ENCODE measurements at regions not wholly inside any gene's neighbourhood (a gene's known extent, or its start where the extent isn't known, plus 50 kb on each side); places are given as distances from the start of the nearest gene placed in this dataset.

DNA sequence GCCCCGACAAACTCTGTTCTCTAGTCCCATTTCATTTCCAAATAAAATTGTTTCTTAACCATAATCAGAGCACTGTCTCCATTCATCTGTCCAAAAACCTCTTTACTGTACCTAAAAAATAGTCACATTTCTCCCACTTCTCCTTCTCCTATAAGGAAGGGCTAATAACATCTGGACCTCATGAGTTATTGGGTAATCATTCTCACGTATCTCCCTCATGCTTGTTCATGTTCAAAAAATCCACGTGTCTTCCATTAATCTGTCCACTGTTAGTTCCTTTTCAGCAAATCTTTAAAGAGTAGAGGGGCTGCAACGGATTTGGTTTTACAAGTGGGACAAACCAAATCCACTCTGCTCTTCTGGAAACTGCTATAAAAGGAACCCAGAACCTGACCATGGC is 1418.8 kb downstream of the MRPL39 start:
- DNase-seq: no peak

DNA sequence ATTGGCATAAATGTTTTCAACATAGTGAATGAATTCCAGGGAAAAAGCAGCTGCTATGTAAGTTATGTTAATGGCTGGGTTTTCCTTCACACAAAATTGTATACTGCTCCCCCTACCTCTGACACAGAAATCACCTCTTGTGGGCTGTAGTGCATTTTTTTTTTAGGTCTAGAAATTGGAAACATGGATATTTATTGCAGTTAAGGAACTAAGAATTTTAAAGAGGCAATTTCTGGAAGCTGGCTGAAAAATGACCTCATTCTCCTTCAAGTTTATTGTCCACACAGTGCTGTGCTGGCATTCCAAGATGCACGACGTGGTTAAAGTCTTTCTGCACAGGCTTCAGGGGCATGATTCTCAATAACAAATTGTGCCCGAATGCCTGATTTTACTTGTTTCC is 1424.2 kb downstream of the MRPL39 start:
- DNase-seq: no peak

DNA sequence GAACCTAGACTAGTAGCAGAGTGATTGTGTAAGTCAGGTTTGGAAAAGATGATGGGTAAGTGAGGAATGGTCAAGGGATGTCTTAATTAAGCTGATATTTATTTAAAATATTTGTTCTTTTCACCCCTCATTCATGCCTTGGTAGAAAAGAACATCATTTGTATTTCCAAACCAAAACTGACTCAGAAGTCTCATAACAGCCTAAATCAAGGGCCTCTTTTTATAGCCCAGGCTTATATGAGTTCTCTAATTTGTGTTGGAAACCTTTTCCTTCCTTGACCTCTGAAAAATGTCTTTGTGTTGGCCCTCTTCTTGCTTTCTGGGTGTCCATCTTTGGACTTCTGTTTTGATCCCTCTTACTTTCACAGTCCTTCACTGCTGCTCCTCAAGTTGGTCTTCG is 1428.2 kb downstream of the MRPL39 start:
- DNase-seq: no peak

DNA sequence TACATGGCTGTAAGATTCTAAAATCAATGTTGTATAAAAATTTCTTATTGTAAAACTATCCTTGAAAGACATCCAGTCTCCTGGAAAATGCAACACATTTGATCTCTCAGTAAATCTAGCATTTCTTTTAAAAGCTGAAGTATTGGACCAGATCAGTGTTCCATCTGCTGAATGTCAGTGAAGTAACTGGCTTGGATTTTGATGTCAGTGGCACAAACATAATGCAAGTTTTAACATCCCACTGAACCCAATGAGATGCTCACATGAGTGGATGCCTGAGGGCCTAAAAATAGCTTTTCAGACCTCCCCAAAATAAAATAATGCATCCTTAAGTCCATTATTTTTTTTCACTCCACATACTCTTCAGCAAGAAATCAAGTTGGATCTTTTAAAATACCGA is 1432.2 kb downstream of the MRPL39 start:
- DNase-seq: no peak

DNA sequence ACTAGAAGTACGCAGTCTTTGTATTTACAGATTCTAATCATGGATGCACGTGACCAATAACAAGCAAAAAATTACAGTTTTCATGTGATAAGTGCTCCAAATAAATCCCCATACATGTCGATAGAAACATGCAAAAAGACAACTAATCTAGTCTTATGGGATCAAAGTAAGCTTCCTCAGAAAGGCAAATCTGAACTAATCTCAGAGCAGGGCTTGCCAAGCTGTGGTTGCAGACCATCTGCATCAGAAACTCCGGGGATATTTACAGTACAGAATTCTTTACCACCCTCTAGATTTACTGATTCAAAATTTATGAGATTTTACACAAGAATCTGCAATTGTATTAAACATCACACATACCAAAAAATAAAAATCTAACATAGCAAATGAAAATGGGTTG is 1435.5 kb downstream of the MRPL39 start:
- no peak for DNase-seq

DNA sequence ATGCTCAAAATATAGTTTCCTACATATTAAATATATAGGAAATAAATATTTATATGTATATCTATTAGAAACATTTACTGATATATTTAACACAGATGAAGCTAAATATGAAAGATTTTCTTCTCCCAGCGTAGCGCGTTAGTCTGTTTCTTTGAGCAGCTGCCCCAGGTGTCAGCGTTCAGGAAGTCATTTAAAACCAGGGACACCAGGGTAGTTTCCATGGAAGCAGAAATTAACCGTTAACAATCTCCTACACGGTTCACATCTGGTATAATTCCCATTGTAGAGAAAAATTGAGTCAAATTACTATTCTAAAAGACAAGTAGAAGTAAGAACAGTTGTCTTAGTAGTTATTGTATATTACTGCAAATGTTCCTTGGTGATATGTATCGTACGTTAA is 1443.7 kb downstream of the MRPL39 start:
- no peak for DNase-seq

DNA sequence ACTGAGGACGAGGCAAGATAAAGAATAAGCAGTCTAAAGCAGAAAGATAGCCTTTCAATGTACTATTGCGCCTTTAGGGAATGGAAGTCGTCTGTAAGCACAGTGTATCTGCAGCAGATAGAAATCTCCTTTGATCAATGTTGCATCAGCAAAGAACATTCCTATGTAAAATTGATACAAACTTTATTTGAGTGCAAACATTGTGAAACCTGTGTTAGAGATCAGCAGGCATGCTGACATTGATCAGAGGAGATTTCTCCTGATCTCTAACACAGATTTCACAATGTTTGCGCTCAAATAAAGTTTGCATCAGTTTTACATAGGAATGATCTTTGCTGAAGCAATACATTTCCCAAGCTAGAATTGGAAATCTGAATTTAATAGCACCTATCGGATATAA is 1446.8 kb downstream of the MRPL39 start:
- no peak for DNase-seq

DNA sequence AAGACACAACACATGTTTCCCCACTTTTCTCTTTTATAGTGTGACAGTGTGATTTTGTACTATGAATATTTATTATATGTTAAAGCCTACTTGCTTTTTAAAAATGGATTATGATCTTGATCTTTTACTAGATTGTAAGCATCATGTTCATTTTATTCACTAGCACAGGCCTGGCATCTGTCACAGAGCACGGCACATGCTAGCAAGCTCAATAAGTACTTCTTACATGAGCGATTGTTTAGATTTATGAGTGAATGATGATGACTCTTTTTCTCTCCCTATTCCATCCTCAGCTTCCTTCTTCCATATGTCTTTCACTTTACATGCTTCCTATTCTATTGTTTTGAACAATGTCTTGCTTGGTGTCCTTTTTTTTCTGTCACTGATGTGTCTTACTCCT is 1454.1 kb downstream of the MRPL39 start:
- DNase-seq: no peak

DNA sequence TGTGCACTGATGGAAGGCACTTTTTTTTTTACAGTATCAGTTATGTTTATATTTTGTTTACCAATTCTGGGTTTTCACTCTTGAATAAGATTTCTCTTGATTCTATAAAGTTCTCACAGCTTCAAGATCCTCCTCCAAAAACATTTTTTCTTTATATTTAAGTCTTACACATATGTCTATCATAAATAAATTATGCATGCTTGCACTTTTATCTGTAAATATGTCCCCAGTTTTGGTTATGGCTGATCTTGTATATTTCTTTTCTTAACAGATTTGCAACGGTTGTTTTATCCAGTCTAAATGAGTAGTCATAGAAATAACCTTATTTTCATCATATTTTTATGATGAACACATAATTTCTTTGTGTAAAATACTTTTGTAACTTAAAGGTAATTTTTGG is 1456.5 kb downstream of the MRPL39 start:
- no peak for DNase-seq

DNA sequence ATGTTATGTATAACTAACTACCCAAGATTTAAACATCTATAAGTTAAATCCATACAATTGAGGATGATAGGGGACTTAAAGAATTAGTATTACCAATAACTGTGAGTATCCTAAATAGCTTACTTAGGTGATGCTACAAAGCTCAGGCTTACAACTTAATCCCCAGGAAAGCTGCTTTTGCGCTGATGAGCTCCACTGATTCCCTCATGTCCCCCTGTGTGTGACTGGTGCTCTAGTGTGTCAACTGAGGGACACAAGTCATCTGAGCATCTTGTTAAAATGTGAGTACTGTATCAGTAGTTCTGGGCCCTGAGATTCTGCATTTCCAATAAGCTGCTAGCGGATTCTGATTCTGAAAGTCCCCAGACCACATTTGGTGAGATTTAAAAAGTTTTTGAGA is 1458.8 kb downstream of the MRPL39 start:
- DNase-seq: no peak

DNA sequence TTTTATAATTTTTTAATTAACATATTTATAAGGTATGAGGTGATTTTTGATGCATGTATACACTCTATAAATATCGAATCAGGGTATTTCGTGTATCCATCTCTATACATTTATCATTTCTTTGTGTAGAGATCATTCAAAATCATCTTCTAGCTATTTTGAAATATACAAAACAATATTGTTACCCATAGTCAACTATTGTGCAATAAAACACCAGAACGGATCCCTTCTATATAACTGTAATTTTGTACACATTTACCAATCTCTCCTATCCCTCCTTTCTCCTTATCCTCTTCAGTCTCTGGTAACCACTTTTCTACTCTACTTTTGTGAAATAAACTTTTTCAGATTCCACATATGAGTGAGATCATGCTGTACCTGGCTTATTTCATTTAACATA is 1459.6 kb downstream of the MRPL39 start:
- DNase-seq: no peak

DNA sequence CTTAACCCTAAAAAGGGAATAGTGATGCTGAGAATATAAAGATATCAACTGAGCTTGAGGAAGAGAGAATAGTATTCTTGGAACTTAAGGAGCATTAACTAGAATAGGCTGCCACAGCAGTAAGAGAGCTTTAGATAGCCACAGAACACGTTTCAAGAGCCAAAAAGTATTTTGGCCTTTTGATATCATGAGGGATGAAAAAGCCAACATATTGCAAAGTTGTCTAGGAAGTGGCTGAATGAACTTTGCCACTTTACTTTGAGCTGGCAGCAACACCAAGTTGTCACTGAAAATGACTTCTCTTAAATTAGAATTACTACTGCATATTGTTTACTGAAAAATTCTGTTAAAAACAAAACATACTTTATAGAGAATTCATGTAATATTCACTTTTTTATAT is 1476.2 kb downstream of the MRPL39 start:
- no peak for DNase-seq

DNA sequence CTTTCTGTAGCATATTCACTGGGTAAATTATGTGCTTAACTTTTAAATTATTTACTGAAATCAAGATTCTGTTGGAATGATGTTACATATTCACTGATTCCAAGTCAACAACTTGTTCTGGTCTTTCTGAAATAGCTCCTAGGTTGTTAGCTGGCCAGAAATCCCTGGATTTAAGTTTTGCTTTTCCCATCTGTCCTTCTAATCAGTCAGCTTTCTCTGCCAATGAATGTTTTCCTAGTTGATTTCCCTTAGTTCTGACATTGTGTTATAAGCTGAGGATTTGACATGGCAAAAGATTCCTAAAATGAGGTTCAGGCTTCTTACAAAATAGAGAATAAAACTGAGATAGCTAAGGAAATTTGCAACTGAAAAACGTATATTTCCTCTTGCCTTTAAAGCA is 1479.6 kb downstream of the MRPL39 start:
- DNase-seq: no peak

DNA sequence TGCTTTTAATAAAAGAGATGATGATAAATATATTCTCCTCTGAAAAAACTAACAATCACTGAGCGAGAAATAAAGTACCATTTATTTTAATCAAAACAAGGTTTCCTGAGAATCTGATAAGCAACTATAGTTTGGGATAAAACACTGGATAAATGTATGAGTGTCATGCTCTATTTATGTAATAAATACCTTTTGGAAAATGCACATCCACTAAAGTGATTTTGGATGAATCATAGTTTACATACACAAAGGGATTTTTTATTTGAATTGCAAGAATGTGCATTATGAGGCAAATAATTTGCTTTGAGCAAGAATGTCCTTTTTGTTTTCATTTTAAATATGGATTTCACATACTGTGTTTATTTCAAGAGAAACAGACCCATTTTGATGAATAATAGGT is 1483.5 kb downstream of the MRPL39 start:
- no peak for DNase-seq

DNA sequence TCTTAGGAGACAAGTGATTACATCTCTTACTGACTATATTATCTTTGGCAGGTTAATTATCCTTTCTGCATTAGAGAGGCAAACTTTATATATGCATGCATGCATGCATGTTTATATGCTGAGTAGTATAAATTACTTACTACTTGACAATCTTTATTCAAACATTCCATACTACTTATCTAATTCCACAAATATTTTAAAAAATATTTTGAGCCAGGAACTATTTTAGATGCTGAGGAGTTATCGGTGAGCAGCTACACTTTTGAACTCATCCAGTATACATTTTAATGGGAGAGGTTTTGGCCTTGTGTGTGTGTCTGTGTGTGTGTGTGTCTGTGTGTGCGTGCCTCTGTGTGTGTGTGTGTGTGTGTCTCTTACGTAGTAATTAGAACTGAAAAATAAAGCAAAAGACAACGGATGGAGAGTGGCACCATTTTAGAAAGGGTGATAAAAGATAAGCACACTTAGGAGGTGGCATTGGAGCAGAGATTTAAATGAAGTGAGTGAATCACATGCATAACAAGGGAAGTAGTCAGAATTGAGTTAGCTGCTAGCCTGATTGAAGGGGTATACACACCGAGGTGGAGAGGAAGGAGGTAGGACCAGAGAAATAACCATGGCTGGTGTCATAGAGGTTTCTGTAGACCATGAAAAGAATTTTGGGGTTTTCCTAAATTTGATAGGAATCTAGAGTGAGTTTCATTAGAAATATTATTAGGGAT is 1488.4 kb downstream of the MRPL39 start:
- no peak for DNase-seq

DNA sequence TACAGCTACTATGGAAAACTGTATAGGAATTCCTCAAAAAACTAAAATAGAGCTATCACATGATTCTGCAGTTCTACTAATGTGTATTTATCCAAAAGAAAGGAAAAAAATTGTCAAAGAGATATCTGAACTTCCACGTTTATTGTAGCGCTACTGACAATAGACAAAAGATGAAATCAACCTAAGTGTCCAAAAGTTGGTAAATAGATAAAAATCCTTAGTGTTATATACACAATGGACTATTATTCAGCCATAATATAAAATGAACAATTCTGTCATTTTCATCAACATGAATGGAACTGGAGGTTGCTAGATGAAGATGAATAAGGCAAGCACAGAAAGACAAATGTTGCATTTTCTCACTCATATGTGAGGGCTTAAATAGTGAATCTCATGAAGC is 1492.1 kb downstream of the MRPL39 start:
- no peak for DNase-seq

DNA sequence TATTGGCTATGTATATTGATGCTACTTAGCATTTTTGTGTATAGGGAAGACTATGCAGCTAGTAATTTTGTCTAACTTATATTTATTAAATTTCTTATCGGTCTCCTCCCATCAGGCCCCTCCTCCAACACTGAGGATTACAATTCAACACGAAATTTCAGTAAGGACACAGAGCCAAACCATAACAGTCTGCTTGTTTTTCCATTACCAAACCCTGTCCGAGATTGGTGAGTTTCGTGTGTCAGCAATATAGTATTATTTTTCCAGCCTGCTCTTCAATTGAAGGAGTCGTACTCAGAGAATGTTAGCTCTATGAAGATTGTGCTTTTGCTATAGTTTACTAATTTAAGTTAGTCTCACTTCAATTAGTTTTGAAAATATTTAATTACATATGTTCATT is 1495.3 kb downstream of the MRPL39 start:
- no peak for DNase-seq

DNA sequence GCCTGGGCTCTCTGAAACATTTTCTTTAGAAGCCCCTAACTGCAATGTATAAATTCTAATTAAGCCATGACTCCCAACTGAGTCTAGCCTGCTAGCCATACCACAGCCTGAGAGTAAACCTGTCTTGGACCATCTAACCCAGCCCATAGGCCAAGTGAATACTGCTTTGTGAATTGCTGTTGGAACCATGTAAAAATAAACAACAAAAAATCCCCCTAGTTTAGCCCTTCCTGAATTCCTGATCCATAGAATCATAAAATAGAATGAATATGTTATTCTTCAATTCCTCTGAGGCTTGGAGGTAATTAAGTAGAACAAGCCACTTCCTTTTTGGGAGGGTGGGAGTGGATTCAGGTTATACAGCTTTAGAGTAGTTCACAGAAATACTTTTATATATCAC is 1496.4 kb downstream of the MRPL39 start:
- DNase-seq: no peak

DNA sequence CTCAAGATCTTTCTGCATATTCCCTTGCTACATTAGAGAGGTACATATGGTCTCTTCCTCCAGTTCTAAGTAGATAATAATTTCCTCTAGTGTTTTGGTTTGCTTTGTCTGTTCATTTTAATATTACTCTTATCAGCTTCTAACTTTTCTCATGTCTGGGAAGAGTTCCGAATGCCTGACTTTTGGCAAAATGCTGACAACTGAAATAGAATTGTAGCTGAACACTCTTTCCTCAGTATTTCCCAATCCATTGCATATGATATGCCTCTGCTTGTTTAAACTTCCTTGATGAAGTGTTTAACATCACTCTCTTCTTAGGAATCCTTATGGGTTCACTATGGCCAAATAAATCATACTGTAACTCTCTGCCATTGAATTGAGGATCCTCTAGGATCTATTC is 1510.1 kb downstream of the MRPL39 start:
- DNase-seq: no peak

DNA sequence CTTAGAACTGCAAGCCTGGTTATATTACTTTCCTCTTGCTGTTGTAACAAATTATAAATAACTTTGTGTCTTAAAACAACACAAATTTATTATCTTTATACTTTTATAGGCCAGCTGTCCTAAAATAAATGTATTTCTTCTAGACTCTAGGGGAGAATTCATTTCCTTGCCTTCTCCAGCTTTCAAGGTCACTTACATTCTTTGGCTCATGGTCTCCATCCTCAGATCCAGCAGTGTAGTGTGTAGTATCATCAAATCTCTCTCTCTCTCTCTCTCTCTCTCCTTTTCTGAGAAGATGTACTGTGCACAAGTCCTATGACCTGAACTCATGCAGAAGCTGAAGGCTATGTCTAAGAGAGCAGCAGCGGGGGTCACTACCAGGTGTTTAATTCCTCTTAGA is 1510.6 kb downstream of the MRPL39 start:
- no peak for DNase-seq

DNA sequence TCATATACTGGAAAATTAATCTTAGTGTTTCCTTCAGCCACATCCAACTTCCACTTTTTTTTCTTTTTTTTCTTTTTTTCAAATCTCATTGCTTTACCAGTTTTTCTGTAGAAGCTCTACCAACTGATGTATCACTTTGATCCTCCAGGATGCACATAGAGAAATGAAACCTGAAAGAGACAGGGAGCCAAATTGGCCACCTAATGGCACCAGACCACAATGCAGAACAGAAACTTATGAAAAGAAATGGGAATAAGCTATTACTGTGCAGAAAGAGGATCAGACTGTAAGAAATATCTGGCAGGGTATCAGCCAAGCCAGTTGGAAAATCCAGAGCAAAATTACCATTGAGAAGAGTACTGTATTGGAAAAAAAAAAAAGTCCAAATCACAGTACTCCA is 1514.2 kb downstream of the MRPL39 start:
- DNase-seq: no peak

DNA sequence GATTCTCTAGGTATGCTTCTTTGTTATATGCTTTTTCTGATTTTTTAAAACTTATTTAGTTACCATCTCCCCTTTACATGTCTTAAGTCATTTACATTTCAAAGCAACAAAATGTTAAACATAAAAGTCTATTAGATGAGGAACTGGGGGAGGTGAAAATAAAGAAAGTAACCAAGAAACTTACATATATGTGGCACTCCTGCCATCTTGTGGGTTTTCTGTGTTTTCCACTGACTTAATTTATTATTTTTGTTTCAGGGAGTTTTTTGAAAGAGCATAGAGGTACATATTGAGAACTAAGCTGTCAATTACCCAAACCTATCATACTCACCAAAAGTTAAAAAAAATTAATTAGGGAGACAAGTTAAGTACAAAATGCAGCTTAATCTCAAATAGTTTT is 1531.1 kb downstream of the MRPL39 start:
- DNase-seq: no peak

DNA sequence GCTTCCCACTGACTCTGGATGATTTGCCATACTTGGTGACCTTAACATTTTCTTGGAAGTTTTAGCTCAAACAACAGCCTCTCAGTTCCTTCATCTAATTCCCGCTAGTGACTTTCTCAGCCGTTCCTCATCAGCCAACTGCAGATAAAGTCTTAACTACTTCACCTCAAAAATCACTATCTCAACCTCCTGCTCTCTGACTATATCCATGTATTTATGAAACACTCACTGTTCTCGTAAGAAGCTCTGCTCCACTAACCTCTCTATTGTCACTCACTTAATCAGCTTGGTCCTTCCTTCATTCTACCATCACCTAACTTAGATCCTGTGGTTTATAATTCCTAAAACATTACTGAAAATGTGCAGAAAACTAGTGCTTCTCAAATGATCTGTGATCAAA is 1551.6 kb downstream of the MRPL39 start:
- DNase-seq: no peak

DNA sequence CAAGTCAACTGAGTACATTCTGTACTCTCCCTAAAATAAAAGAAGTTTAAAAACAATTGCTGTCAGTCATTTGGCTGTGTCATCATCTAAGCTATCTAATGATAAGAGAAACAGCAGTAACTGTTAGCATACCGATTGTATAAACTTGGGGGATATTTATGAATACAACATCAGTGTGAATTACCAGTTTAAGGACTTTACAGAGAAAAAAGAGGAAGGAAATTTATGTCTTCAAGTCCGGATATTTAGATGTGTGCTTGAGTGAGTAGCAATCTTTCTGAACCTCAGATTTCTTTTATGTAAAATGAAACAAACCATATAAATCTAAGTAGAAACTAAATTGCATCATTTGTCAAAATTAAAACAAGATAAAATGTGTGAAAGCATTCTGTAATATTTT is 1557.0 kb downstream of the MRPL39 start:
- no peak for DNase-seq

DNA sequence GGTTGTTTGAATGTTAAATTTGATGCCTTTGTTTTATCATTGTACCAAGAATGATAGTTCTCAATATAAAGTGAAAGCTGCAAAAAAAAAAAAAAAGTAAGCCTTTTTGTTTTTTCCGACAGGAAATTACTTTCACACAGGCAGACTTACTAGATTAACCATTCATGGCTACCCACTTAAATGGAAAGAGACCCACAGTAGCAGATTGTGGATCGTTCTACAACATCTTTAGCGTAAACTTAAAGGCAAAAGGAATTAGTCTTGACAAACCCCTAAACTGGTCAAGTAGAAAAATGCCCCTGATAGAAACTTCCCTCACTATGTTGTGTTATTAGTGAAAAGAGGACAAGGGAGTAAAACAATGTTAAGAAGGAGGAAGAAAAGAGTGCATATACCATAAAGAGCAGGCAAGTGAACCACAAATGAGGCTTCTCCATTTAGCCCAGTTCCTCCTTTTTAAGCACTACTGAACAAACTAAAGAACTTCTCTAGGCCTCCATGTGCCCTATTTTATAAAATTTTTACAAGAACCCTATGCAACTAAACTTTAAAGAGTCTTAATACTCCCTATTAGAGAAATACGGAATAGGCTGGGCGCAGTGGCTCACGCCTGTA is 1560.3 kb downstream of the MRPL39 start:
- DNase-seq: no peak
